Muscle of back (tissue), 3 donors: ENCODE measurements at regions not wholly inside any gene's neighbourhood (a gene's known extent, or its start where the extent isn't known, plus 50 kb on each side); places are given as distances from the start of the nearest gene placed in this dataset.

Source experiments
- DNase-seq, 3 donors: peaks; one replicate each; pipeline versions ENCODE4 v3.0.0 to v3.0.0-alpha.2; 2013

DNA sequence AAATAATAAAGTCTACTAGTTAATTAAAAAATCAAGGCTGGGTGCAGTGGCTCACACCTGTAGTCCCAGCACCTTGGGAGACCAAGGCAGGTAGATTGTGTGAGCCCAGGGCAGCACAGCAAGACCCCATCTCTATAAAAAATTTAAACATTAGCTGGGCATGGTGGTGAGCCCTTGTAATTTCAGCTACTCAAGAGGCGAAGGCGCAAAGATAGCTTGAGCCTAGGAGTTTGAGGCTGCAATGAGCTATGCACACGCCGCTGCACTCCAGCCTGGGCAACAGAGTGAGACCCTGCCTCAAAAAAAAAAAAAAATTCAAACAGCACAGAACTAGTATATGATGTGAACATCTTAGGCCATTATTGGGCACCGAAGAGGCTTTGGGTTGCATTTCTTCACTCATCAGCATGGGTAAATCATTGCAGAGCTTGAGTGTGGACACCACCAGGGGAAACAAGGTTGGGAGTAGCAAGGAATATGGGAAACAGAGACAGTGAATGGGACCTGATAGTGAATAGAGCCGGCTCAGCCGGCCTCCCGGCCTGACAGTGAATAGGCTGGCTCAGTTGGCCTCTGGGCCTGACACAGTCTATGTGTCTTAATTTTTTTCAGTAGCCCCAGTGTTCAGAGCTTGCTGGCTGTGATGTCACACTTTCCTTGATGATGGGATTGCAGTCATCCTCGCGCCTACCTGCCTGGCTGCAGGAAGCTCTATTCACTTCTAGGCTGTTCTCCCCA, 89.1 kb upstream of the ERRFI1 start:
- DNase-seq = no peak

GRCh38 chr1:8113262-8114220, 87.4 kb upstream of the ERRFI1 start:
- DNase-seq = peak in 1 of 3 donors; percentile 57

DNA sequence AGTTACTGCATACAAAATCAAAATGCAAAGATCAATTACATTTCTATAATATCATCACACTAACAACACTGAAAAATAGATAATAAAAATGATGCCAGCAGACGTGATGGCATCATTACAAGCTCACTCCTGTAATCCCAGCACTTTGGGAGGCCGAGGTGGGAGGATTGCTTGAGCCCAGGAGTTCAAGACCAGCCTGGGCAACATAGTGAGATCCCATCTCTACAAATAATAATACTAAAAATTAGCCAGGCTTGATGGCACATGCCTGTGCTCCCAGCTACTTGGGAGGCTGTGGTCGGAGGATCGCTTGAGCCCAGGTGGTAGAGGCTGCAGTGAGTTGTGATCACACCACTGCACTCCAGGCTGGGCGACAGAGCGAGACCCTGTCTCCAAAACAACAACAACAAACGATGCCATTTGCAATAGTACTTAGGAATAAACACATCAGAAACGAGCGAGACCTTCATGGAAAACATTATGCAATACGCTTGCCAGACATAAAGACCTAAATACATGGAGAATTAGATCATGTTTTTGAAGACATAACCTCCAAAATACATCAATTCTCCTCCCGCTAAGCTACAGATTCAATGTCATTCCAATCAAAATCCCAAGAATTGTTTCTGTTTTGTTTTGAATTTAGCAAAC, 86.6 kb upstream of the ERRFI1 start:
- peak in 1 of 3 donors; percentile 67 for DNase-seq

DNA sequence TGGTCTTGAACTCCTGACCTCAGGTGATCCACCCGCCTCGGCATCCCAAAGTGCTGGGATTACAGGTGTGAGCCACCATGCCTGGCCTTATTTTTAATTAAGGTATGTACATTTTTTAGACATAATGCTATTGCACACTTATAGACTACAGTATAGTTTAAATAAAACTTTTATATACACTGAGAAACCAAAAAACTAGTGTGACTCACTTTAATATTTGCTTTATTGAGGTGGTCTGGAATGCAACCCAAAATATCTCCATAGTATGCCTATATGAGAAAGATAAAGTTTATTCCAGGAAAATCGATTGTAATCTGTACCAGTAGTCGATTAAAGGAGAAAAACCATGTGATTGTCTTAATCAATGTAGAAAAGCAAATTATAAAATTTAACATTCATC, 85.5 kb upstream of the ERRFI1 start:
- no peak for DNase-seq

DNA sequence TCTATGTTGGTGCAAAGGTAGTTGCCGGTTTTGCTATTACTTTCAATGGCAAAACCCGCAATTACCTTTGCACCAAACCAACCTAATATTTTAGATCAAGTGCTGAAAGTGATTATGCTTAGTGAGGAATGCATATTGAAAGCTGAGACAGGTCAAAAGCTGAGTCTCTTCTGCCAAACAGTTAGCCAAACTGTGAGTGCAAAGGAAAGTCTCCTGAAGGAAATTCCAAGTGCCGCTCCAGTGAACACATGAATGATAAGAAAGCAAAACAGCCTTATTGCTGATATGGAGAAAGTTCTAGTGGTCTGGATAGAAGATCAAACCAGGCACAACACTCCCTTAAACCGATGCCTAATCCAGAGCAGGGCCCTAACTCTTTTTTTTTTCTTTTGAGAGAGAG, 83.1 kb upstream of the ERRFI1 start:
- DNase-seq = no peak

DNA sequence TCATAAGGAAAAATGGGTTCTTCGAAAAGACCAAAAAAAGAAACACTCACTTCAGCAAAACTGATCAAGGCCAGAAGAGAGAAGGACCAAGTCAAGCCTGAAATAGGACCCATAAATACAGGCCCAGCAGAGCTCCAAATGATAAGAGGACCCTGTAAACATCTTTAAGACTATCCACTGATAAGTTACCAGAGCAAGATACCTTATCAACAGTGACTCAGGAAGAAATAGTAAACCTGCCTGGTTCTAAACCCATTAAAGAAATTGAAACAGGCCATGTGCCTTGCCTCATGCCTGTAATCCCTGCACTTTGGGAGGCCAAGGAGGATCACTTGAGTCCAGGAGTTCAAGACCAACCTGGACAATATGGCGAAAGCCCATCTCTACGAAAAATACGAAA, 81.8 kb upstream of the ERRFI1 start:
- no peak for DNase-seq

GRCh38 chr1:8104278-8105236, 78.4 kb upstream of the ERRFI1 start:
- DNase-seq = no peak

DNA sequence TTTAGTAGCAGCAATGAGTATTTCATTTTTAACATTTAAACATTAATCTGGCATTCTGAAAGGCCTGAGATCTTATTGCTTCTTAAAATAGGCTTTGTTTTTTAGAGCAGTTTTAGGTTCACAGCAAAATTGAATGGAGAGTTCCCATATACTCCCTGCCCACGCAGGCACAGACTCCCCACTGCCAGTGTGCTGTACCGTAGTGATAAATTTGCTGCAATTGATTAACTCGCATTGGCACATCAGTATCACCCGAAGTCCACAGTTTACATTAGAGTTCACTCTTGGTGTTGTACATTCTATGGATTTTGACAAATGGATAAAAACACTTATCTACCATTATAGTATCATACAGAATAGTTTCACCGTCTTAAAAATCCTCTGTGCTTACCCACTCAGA, 71.8 kb upstream of the ERRFI1 start:
- DNase-seq = no peak

- DNase-seq = peak in 1 of 3 donors; percentile 83
These were observed 71.1 kb upstream of the ERRFI1 start for GRCh38 chr1:8097077-8097799.

GRCh38 chr1:8096105-8097011, 70.2 kb upstream of the ERRFI1 start:
- peak in 1 of 3 donors; percentile 79 for DNase-seq

DNA sequence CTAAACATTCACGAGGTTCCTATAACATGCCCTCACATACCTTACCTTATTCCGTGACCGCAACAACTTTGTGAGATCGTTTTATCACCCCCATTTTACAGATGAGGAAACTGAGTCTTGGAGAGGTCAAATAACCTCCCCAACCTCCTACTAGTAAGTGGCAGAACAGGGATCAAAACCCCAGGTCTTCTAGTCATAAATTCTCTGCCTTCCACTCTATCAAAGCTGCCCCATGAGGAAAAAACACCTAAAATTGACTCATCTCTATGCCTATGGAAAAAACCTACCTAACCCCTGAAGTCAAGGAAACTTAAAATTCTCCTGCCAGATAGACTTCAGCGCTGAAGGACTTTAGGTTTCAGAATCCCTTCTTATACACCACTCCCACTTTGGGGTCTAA, 69.5 kb upstream of the ERRFI1 start:
- no peak for DNase-seq

DNA sequence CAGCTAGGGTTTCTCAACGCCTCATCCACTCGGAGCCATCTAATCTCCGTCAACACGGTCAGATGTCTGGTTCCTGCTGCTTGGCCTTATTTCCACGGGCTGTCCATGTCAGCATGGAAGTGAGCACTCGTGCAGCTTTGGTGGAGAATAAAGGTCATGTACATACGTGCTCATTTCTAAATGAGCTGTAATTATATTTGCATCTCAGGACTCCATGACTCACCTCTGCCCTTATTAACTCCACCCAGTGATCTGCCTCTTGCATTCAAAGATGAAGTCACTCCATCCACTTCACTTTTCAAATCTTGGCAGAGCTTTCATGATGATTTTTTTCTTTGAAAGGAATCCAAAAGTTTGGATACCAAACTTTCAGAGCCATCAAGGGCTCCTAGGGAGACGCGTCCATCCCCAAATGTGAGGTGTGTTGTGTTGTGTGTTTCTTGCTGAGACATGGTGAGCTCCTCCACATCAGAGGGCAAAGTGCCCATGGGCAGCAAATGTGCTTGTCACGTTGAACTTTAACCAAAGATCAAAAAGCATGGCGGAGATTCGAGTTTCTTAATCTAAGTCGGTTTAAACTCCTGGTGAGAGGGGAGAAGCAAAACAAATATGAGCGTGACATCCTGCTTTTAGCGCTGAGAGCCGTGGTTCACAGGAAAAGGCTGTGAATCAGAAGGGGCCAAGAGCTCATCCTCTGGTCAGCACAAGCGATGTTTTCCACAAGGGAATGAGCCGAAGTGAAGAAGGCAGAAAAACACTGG, 68.6 kb upstream of the ERRFI1 start:
- DNase-seq = peak in 1 of 3 donors; percentile 39

DNA sequence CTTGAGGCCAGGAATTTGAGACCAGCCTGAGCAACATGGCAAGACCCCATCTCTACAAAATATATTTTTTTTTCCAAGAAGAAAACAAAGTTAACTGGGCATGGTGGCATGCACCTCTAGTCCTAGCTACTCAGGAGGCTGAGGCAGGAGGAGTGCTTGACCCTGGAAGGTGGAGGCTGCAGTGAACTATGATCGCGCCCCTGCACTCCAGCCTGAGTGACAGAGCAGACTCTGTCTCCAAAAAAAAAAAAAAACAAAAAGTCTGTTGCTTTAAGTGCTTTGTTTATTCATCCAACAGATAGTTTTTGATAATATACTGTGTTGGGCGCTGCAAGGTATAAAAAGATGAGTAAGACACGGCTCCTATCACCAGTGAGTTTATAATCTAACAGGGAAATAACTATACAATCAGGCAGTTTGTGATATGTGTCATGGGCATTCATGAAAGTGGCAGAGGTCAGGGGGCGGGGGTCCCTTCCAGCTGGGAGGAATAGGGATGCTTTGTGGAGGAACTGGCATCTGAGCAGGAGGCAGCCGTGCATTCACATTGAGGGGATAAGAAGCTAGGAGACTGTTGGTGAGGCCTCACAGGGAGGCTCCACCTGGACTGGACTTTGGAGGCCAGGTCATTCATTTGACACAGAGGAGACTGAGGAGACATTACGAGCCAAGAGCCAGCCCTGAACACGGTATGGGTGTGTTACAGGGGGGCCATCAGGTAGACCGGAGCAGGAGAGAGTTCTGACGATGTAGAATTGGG, 67.3 kb upstream of the ERRFI1 start:
- no peak for DNase-seq

DNA sequence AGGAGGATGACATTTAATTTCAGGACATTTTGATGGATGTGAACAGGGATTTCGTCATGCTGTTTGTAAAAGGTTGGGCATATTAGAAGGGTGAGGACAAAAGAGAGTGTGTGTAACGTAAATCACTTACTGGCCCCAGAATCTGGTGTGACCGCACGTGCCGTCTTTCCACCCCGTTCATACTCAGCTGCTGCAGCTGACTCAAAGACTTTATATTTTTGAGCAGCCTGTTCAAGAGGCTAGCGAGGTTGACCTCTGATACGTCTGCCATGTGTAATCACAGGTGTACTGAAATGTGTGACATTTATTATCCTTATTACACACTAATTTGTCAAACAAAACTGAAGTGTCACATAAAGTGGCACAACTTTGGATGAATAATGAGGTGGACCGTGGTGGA, 66.5 kb upstream of the ERRFI1 start:
- DNase-seq = no peak

DNA sequence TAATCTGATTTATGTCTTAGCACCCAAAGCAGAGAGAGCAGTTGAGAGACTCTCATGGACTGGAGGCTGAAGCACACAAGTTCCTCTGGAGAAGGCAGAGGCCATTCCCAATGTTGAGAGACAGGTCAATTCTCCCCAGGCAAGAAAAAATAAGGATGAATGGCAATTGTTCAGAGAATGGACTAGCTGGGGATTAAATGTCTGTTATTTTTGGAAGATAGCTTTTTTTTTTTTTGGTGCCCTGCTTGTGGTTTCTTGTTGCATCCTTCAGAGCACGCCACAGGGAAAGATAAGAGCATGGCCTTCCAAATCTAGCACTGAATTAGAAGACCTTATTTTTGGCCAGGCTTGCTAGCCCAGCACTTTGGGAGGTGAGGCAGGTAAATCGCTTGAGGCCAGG, 65.6 kb upstream of the ERRFI1 start:
- no peak for DNase-seq

DNA sequence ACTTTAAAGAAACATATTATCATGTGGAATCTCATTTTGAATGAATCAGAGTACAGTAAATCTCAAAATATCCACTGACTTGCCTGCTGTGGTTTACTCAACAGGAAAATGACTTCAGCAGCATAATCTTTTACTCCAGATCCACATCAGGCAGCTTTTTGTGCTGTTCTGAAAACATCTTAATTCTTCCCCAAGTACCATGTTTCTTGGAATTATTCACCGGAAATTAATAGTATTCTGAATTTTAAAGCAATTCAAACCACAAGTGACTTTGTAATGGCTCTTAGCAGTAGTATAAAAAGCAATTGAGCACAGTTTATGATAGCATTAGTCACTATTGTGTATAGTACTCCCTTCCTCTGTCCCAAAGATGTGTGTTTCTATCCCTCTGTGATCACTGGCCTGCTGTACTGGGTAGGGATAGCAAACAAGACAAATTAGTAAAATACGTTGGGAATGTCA, 64.2 kb upstream of the ERRFI1 start:
- DNase-seq = peak; percentile 54 to 96 (median 74)

DNA sequence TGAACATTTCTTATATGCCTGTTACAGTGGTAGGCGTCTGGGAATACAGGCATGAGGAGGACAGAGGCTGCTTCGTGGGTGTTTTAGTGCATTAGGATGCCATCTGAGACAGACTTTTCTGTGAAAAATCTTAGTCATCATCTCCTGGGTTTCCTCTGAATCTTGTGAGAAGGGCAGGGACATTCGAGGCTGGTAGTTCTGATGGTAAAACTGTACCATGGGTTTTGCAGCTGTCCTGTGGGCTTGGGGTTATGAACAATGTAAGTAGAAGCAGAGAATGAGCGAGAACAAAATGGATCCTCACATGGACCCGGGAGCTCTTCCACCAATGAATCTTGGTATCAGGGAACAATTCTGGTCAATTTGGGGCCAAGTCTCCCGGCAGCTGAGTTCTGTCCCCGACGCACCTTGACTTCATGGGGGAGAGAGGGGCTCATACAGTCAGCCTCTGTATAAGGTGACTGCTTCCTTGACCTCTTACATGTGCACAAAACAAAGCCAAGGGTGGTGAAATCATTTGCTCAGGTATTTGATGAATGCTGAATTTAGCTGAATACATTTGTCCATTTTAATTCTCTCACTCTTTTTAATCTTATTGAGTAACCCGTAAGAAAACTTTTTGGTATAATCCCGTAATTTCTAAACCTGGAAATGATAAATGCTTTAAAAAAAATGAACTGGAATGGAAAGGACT, 63.6 kb upstream of the ERRFI1 start:
- DNase-seq = no peak
